Esophagus muscularis mucosa (tissue), 4 donors: ENCODE measurements at regions not wholly inside any gene's neighbourhood (a gene's known extent, or its start where the extent isn't known, plus 50 kb on each side); places are given as distances from the start of the nearest gene placed in this dataset.

Experiments
- EP300 ChIP-seq: sonication (generic); formaldehyde crosslinking; IDR thresholded peaks from one replicate; pipeline ENCODE4 v1.6.1; 2017; ENCODE audit warnings: antibody characterized with exemption
- POLR2A ChIP-seq: fragments of 450-650 bp; IDR thresholded peaks from one replicate; pipeline ENCODE4 v1.6.1; 2017; ENCODE audit warnings: antibody characterized with exemption, moderate library complexity, mild to moderate bottlenecking, low read depth
- POLR2AphosphoS5 ChIP-seq, 2 donors: sonication (generic); formaldehyde crosslinking; IDR thresholded peaks; one replicate each; pipeline ENCODE4 v1.6.1; 2017; ENCODE audit warnings: antibody characterized with exemption in 2 of 2
- TF ChIP-seq, protein P1 (sequence below), 3 experiments: fragments of 200-600 bp in 2 of 3; fragments of 450-650 bp in 1 of 3; sonication (generic) in 2 of 3; IDR thresholded peaks; one replicate each; pipeline ENCODE4 v1.5.1; 2017 to 2019; ENCODE audit warnings: antibody characterized with exemption in 3 of 3, mild to moderate bottlenecking in 2 of 3, moderate library complexity in 1 of 3

GRCh38 chr5:18037718-18038117 lies 403.5 kb downstream of the TAF11L14 start:
- TF ChIP-seq, protein P1, sequence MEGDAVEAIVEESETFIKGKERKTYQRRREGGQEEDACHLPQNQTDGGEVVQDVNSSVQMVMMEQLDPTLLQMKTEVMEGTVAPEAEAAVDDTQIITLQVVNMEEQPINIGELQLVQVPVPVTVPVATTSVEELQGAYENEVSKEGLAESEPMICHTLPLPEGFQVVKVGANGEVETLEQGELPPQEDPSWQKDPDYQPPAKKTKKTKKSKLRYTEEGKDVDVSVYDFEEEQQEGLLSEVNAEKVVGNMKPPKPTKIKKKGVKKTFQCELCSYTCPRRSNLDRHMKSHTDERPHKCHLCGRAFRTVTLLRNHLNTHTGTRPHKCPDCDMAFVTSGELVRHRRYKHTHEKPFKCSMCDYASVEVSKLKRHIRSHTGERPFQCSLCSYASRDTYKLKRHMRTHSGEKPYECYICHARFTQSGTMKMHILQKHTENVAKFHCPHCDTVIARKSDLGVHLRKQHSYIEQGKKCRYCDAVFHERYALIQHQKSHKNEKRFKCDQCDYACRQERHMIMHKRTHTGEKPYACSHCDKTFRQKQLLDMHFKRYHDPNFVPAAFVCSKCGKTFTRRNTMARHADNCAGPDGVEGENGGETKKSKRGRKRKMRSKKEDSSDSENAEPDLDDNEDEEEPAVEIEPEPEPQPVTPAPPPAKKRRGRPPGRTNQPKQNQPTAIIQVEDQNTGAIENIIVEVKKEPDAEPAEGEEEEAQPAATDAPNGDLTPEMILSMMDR (IDR thresholded peaks at IDR 0.05): no peak
- TF ChIP-seq EP300 (no peak), POLR2A (no peak), POLR2AphosphoS5 (IDR thresholded peaks at IDR 0.05) (no peak)
